GM12892 (cell line): ENCODE measurements at regions not wholly inside any gene's neighbourhood (a gene's known extent, or its start where the extent isn't known, plus 50 kb on each side); places are given as distances from the start of the nearest gene placed in this dataset.

ENCODE experiments used
- POLR2A ChIP-seq: IDR thresholded peaks from 2 replicates; pipeline ENCODE4 v1.6.1; 2011; ENCODE audit warnings: low read depth, low read length, control low read depth
- POLR2AphosphoS5 ChIP-seq: IDR thresholded peaks from 2 replicates; pipeline ENCODE4 v1.6.1; 2011; ENCODE audit warnings: low read depth, low read length, control low read depth
- TAF1 ChIP-seq: IDR thresholded peaks from 2 replicates; pipeline ENCODE4 v1.6.1; 2011; ENCODE audit warnings: low read depth, mild to moderate bottlenecking, control low read depth, low read length, borderline replicate concordance

DNA sequence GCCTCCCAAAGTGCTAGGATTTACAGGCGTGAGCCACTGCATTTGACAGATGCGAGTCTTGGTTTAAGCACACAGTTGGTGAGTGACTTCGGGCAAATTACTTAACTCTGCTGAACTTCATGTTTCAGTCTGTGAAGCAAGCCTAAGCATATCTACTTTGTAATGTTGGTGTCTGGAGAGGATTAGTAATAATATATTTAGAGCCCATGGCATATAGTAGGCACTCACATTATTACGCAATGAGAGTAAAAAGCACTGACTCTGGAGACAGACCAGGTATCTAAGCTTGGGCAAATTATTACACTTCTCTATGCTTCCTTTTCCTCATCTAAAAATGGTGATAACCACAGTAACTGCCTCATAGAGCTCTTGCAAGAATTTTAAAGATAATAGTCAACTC lies 208.7 kb upstream of the P2RY1 start:
- no peak for TF ChIP-seq TAF1
- no peak for TF ChIP-seq POLR2AphosphoS5
- no peak for TF ChIP-seq POLR2A
